ENCODE measurements at regions not wholly inside any gene's neighbourhood (a gene's known extent, or its start where the extent isn't known, plus 50 kb on each side); places are given as distances from the start of the nearest gene placed in this dataset.

GRCh38 chr20:56983813-56984212 is 282.6 kb downstream of the BMP7 start:
- no peak for DNase-seq (ENCODE audit: low read depth)
- TF ChIP-seq CTCF (IDR thresholded peaks at IDR 0.05; ENCODE audit: control insufficient read depth, insufficient read depth, low read depth, low read length, missing control alignments) = no peak
- no peak overlapping the region for H3K4me3 ChIP-seq (ENCODE audit: control insufficient read depth, low read depth, low read length)

- no peak overlapping the region for H3K4me3 ChIP-seq (ENCODE audit: control insufficient read depth, low read depth, low read length)
- no peak for TF ChIP-seq CTCF (IDR thresholded peaks at IDR 0.05; ENCODE audit: control insufficient read depth, insufficient read depth, low read depth, low read length, missing control alignments)
- no peak for DNase-seq (ENCODE audit: low read depth)
These were observed 281.3 kb downstream of the BMP7 start for GRCh38 chr20:56985066-56985685.

- DNase-seq (ENCODE audit: low read depth) = no peak
- no peak overlapping the region for H3K4me3 ChIP-seq (ENCODE audit: control insufficient read depth, low read depth, low read length)
- TF ChIP-seq CTCF (IDR thresholded peaks at IDR 0.05; ENCODE audit: control insufficient read depth, insufficient read depth, low read depth, low read length, missing control alignments) = no peak
These were observed 280.0 kb downstream of the BMP7 start for GRCh38 chr20:56986476-56986875.

- no peak for TF ChIP-seq CTCF (IDR thresholded peaks at IDR 0.05; ENCODE audit: control insufficient read depth, insufficient read depth, low read depth, low read length, missing control alignments)
- no peak for DNase-seq (ENCODE audit: low read depth)
- no peak overlapping the region for H3K4me3 ChIP-seq (ENCODE audit: control insufficient read depth, low read depth, low read length)
These were observed 279.3 kb downstream of the BMP7 start for GRCh38 chr20:56986931-56987720.

- no peak for DNase-seq (ENCODE audit: low read depth)
- TF ChIP-seq CTCF (IDR thresholded peaks at IDR 0.05; ENCODE audit: control insufficient read depth, insufficient read depth, low read depth, low read length, missing control alignments) = no peak
- no peak overlapping the region for H3K4me3 ChIP-seq (ENCODE audit: control insufficient read depth, low read depth, low read length)
These were observed 278.5 kb downstream of the BMP7 start for GRCh38 chr20:56987986-56988385.

GRCh38 chr20:56988446-56988845 is 278.0 kb downstream of the BMP7 start:
- no peak for DNase-seq (ENCODE audit: low read depth)
- no peak for TF ChIP-seq CTCF (IDR thresholded peaks at IDR 0.05; ENCODE audit: control insufficient read depth, insufficient read depth, low read depth, low read length, missing control alignments)
- H3K4me3 ChIP-seq (ENCODE audit: control insufficient read depth, low read depth, low read length) = no peak overlapping the region

Data from AG09309 (cell line).